Posterior vena cava (tissue), 2 donors: ENCODE measurements at regions not wholly inside any gene's neighbourhood (a gene's known extent, or its start where the extent isn't known, plus 50 kb on each side); places are given as distances from the start of the nearest gene placed in this dataset.
"Not testable (repeated sequence)": the region's sequence is repeated elsewhere in the genome, so short reads cannot be mapped to it uniquely, and the experiment has no call there.

Experiments used
- DNase-seq: peaks from one replicate; pipeline ENCODE4 v3.0.0-alpha.2; 2020; ENCODE audit warnings: low spot score
- intact Hi-C, 2 donors: fragments of 100-400 bp; cut with DNase I; formaldehyde crosslinking; loops; one replicate each; pipeline versions ENCODE4 v1.14.1 to v1.14.2; 2022 to 2023
- donor health status: DM: yes; HTN: yes; CAD: no.
- donor health status: DM: yes; HTN: yes; CAD: no.

- intact Hi-C loops = loop anchor here in 1 of 2 donors (10.0 kb wide), 1 partner anchor 85 kb away; the partner anchor contains the start of gene TBX4
- not testable (repeated sequence) for DNase-seq
These were observed 51.3 kb downstream of the NACA2 start for GRCh38 chr17:61539728-61540127.

DNA sequence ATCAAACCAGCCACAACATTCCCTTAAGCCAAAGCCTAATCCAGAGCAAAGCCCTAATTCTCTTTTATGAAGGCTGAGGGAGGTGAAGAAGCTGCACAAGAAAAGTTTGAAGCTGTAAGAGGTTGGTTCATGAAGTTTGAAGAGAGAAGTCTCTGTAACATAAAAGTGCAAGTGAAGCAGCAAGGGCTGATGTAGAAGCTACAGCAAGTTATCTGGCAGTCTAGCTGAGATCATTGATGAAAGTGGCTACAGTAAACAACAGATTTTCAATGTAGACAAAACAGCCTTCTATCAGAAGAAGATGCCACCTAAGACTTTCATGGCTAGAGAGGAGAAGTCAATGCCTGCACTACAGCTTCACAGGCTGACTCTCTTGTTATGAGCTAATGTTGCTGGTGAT is 52.5 kb downstream of the NACA2 start:
- intact Hi-C loops = no loop called here
- DNase-seq = no peak

GRCh38 chr17:61537264-61537771 is 53.7 kb downstream of the NACA2 start:
- DNase-seq = no peak
- intact Hi-C loops = no loop called here

DNA sequence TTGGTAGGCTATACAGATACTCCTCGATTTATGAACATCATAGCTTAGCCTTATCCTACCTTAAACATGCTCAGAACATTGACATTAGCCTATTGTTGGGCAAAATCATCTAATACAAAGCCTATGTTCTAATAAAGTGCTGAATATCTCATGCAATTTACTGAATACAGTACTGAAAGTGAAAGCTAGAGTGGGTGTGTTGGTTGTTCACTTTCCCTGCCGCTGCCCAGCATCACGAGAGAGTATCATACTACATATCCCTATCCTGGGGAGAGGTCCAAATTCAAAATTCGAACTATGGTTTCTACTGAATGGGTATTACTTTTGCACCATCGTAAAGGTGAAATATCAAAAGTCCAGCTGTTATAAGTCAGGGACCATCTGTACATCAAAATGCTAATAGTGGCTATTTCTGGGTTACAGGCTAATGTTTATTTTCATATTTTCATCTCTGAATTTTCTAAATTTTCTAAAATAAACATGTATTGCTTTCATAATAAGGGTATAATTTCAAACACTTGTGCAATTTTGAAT is 54.5 kb downstream of the NACA2 start:
- intact Hi-C loops = no loop called here
- DNase-seq = no peak
